H1 (cell line): ENCODE measurements at regions not wholly inside any gene's neighbourhood (a gene's known extent, or its start where the extent isn't known, plus 50 kb on each side); places are given as distances from the start of the nearest gene placed in this dataset.

ENCODE experiments used
- CTCF ChIA-PET: fragments of 300-600 bp; sonication (Branson Sonifier 250); formaldehyde crosslinking; loops from one replicate; lab custom pipeline; 2021; ENCODE audit not compliant: partially characterized antibody; lab: Charles Lee
- POLR2A ChIA-PET: fragments of 300-600 bp; sonication (Branson Sonifier 250); formaldehyde crosslinking; loops from one replicate; lab custom pipeline; 2021; ENCODE audit warnings: inconsistent platforms; ENCODE audit not compliant: partially characterized antibody; lab: Charles Lee
- DNase-seq, 2 experiments: peaks; one replicate each; pipeline versions ENCODE4 v3.0.0 to v3.0.0-alpha.2; 2010 to 2022; ENCODE audit warnings: low spot score in 2 of 2, low read depth in 1 of 2, mixed read lengths in 1 of 2
- FAIRE-seq: peaks from 2 replicates; lab custom pipeline; 2011; peaks lifted over from hg19 to GRCh38; lab: Jason Lieb, UNC
- H2AFZ ChIP-seq: 2 replicates; pipeline ENCODE4 v1.8.1; 2012; ENCODE audit warnings: low read length, inconsistent platforms
- H2AK5ac ChIP-seq: 2 replicates; pipeline ENCODE4 v1.6.1; 2013; ENCODE audit warnings: low read depth, low read length
- H2BK120ac ChIP-seq: replicated peaks from 2 replicates; pipeline ENCODE3; 2013; ENCODE audit warnings: low read depth, low read length, inconsistent platforms
- H2BK12ac ChIP-seq: 2 replicates; pipeline ENCODE4 v1.6.1; 2013; ENCODE audit warnings: low read depth, low read length
- H2BK15ac ChIP-seq: 2 replicates; pipeline ENCODE4 v1.6.1; 2013; ENCODE audit warnings: low read length
- H2BK20ac ChIP-seq: 2 replicates; pipeline ENCODE4 v1.6.1; 2013; ENCODE audit warnings: low read length
- H2BK5ac ChIP-seq: 2 replicates; pipeline ENCODE4 v1.6.1; 2013; ENCODE audit warnings: low read depth, low read length
- H3K14ac ChIP-seq: 2 replicates; pipeline ENCODE4 v1.6.1; 2013; ENCODE audit warnings: inconsistent platforms; ENCODE audit not compliant: insufficient read length
- H3K18ac ChIP-seq: 2 replicates; pipeline ENCODE4 v1.6.1; 2013; ENCODE audit warnings: low read length; ENCODE audit errors: extremely low read depth
- H3K23ac ChIP-seq: 2 replicates; pipeline ENCODE4 v1.6.1; 2013; ENCODE audit warnings: inconsistent platforms; ENCODE audit not compliant: insufficient read length
- H3K23me2 ChIP-seq: 2 replicates; pipeline ENCODE4 v1.6.1; 2013; ENCODE audit warnings: low read depth, low read length
- H3K27ac ChIP-seq: 2 replicates; pipeline ENCODE4 v1.6.1; 2011; ENCODE audit warnings: low read depth, low read length, inconsistent platforms
- H3K27me3 ChIP-seq, 4 experiments: replicated peaks in 1 of 4; 1 replicate in 1 of 4; 2 replicates in 3 of 4; pipeline versions ENCODE4 v1.6.1 to v1.8.1; 2011 to 2013; ENCODE audit warnings: low read length in 3 of 4, mild to moderate bottlenecking in 3 of 4, inconsistent platforms in 2 of 4, mixed read lengths in 2 of 4, moderate library complexity in 1 of 4; ENCODE audit not compliant: control insufficient read depth in 3 of 4, insufficient read depth in 3 of 4; ENCODE audit errors: extremely low read depth in 1 of 4
- H3K36me3 ChIP-seq, 4 experiments: 2 replicates each; pipeline versions ENCODE4 v1.6.1 to v1.8.1; 2011 to 2013; ENCODE audit warnings: mild to moderate bottlenecking in 4 of 4, low read length in 3 of 4, moderate library complexity in 2 of 4, control low read depth in 1 of 4, inconsistent platforms in 1 of 4; ENCODE audit not compliant: insufficient read depth in 4 of 4, control insufficient read depth in 2 of 4
- H3K4ac ChIP-seq: replicated peaks from 2 replicates; pipeline ENCODE3; 2013; ENCODE audit warnings: low read length, low read depth, mixed read lengths, inconsistent platforms; ENCODE audit not compliant: insufficient read length
- H3K4me1 ChIP-seq, 4 experiments: replicated peaks in 1 of 4; 1 replicate in 1 of 4; 2 replicates in 3 of 4; pipeline versions ENCODE4 v1.6.1 to v1.8.1; 2011 to 2013; ENCODE audit warnings: low read length in 3 of 4, inconsistent platforms in 2 of 4, mixed read lengths in 1 of 4; ENCODE audit not compliant: insufficient read depth in 4 of 4, control insufficient read depth in 3 of 4
- H3K4me2 ChIP-seq, 2 experiments: 2 replicates each; pipeline versions ENCODE4 v1.6.1 to v1.8.1; 2011 to 2013; ENCODE audit warnings: low read depth in 2 of 2, low read length in 2 of 2, control low read depth in 1 of 2, inconsistent platforms in 1 of 2, mild to moderate bottlenecking in 1 of 2; ENCODE audit not compliant: insufficient read depth in 1 of 2
- H3K4me3 ChIP-seq, 4 experiments: fragments of 200-600, 300-600 bp in 1 of 4; sonication (generic), shearing (Covaris generic), sonication (Bioruptor Twin) in 1 of 4; 2 replicates each; pipeline versions ENCODE4 v1.5.1 to v1.8.1; 2011 to 2016; ENCODE audit warnings: low read length in 4 of 4, low read depth in 3 of 4, control low read depth in 2 of 4, inconsistent platforms in 2 of 4, mild to moderate bottlenecking in 2 of 4, mixed read lengths in 1 of 4, moderate library complexity in 1 of 4; ENCODE audit not compliant: insufficient read depth in 2 of 4; ENCODE audit errors: extremely low read depth in 1 of 4
- H3K56ac ChIP-seq: replicated peaks from 2 replicates; pipeline ENCODE3; 2013; ENCODE audit warnings: low read depth, mild to moderate bottlenecking, mixed read lengths, low read length, inconsistent platforms; ENCODE audit not compliant: insufficient read length
- H3K79me1 ChIP-seq: 2 replicates; pipeline ENCODE4 v1.6.1; 2013; ENCODE audit warnings: low read depth, low read length, control low read depth
- H3K79me2 ChIP-seq, 2 experiments: 2 replicates each; pipeline versions ENCODE4 v1.6.1 to v1.8.1; 2012 to 2013; ENCODE audit warnings: low read length in 2 of 2, mild to moderate bottlenecking in 2 of 2, inconsistent platforms in 1 of 2; ENCODE audit not compliant: insufficient read depth in 2 of 2, control insufficient read depth in 1 of 2
- H3K9ac ChIP-seq, 4 experiments: replicated peaks in 1 of 4; 1 replicate in 1 of 4; 2 replicates in 3 of 4; pipeline versions ENCODE4 v1.6.1 to v1.8.1; 2011 to 2013; ENCODE audit warnings: low read depth in 3 of 4, low read length in 3 of 4, control low read depth in 2 of 4, mild to moderate bottlenecking in 2 of 4, moderate library complexity in 2 of 4, inconsistent platforms in 1 of 4; ENCODE audit errors: extremely low read depth in 1 of 4
- H3K9me3 ChIP-seq, 2 experiments: 2 replicates each; pipeline versions ENCODE4 v1.6.1 to v1.8.1; 2012 to 2013; ENCODE audit warnings: mild to moderate bottlenecking in 2 of 2, moderate library complexity in 2 of 2, control low read depth in 1 of 2, inconsistent platforms in 1 of 2, low read depth in 1 of 2, low read length in 1 of 2, mixed read lengths in 1 of 2; ENCODE audit not compliant: insufficient read depth in 2 of 2
- H4K20me1 ChIP-seq, 2 experiments: replicated peaks in 1 of 2; 2 replicates each; pipeline versions ENCODE3 to v1.8.1; 2011 to 2013; ENCODE audit warnings: inconsistent platforms in 2 of 2, low read length in 2 of 2, mild to moderate bottlenecking in 1 of 2; ENCODE audit not compliant: insufficient read depth in 2 of 2, control insufficient read depth in 1 of 2
- H4K5ac ChIP-seq: 2 replicates; pipeline ENCODE4 v1.6.1; 2013; ENCODE audit warnings: low read length, low read depth, mixed read lengths, inconsistent platforms; ENCODE audit not compliant: insufficient read length
- H4K8ac ChIP-seq: 2 replicates; pipeline ENCODE4 v1.8.0; 2013; ENCODE audit warnings: mild to moderate bottlenecking, moderate library complexity, low read length, inconsistent platforms; ENCODE audit not compliant: insufficient read depth; ENCODE audit errors: extremely low read depth
- H4K91ac ChIP-seq: replicated peaks from 2 replicates; pipeline ENCODE3; 2013; ENCODE audit warnings: low read length, mixed read lengths, inconsistent platforms; ENCODE audit not compliant: insufficient read length
- KDM5A ChIP-seq: fragments of 200-600 bp; IDR thresholded peaks from 2 replicates; pipeline ENCODE4 v1.7.1; 2012; ENCODE audit warnings: mild to moderate bottlenecking, low read length, inconsistent platforms, mixed read lengths
- SIX5 ChIP-seq: IDR thresholded peaks from 2 replicates; pipeline ENCODE4 v1.6.1; 2011; ENCODE audit warnings: mild to moderate bottlenecking, low read depth, low read length
- WGBS, 2 experiments: shearing (Covaris generic) in 1 of 2; methylation state at CpG; one replicate each; pipeline versions ENCODE4 v1.1.6 to v1.1.7; 2013 to 2015; ENCODE audit warnings: low lambda C conversion rate in 2 of 2, mixed read lengths in 2 of 2, inconsistent platforms in 1 of 2, low coverage in 1 of 2, missing lambda C conversion rate in 1 of 2; ENCODE audit not compliant: insufficient replicate concordance in 2 of 2, insufficient coverage in 1 of 2, insufficient read length in 1 of 2; ENCODE audit errors: extremely low coverage in 1 of 2, missing lambda C conversion rate in 1 of 2; 5-methylcytosine and 5-hydroxymethylcytosine counted together

- WGBS, 2 experiments: 78% methylated on average over 1 of the region's 2 CpGs; no CpG with 5 or more reads in 1 of the 2 experiments
- no peaks in the 10 kb centered on the region for H3K79me1 ChIP-seq
- no peak overlapping the region for H2BK120ac ChIP-seq
- H2BK12ac ChIP-seq: no peak overlapping the region
- H3K4me1 ChIP-seq: no peaks in the 10 kb centered on the region
- no peak for DNase-seq
- FAIRE-seq: no peak
- H2BK5ac ChIP-seq: no peak overlapping the region
- no peak overlapping the region for H4K8ac ChIP-seq
- H3K27ac ChIP-seq: no peak overlapping the region
- no peak overlapping the region for H2BK15ac ChIP-seq
- H3K23me2 ChIP-seq: no peaks in the 10 kb centered on the region
- H3K4me3 ChIP-seq: no peak overlapping the region
- no peak overlapping the region for H4K5ac ChIP-seq
- no peak overlapping the region for H2AK5ac ChIP-seq
- no peak overlapping the region for H4K91ac ChIP-seq
- H3K27me3 ChIP-seq: no peaks in the 10 kb centered on the region
- ChIA-PET POLR2A (no interaction called here), CTCF (no interaction called here)
- H2AFZ ChIP-seq: no peak overlapping the region
- H3K79me2 ChIP-seq: no peaks in the 10 kb centered on the region
- no peaks in the 10 kb centered on the region for H3K36me3 ChIP-seq
- no peak overlapping the region for H3K14ac ChIP-seq
- no peak overlapping the region for H3K4me2 ChIP-seq
- no peak overlapping the region for H3K18ac ChIP-seq
- H3K56ac ChIP-seq: no peak overlapping the region
- no peak overlapping the region for H3K23ac ChIP-seq
- H3K9me3 ChIP-seq: peaks cover 58 to 90% of the 10 kb centered on the region in 2 experiments
- H3K9ac ChIP-seq: no peak overlapping the region
- TF ChIP-seq SIX5 (no peak), KDM5A (no peak)
- H2BK20ac ChIP-seq: no peak overlapping the region
- no peaks in the 10 kb centered on the region for H4K20me1 ChIP-seq
- H3K4ac ChIP-seq: no peak overlapping the region
These were observed 314.4 kb downstream of the ANKRD30A start for GRCh38 chr10:37439826-37440225.
